ENCODE measurements at regions not wholly inside any gene's neighbourhood (a gene's known extent, or its start where the extent isn't known, plus 50 kb on each side); places are given as distances from the start of the nearest gene placed in this dataset.

DNA sequence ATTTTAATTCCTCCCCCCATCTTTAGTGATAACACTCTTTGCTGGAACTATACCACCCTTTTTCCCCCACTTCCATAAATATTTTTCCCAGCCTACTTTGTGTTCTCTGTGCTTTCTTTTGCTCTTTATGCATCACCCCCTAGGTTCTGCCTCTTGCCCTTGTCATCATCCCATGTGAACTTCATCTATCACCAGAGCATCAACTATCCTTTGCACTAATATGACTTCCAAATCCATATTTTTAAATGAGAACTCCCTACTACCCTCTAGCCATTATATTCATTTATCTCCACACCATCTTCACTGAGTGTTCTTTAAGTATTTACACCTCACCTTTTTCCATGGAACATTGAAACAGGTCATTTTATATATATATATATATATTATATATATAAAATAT lies 452.7 kb downstream of the FOXO1 start:
- no peak for TF ChIP-seq CTCF (optimal IDR thresholded peaks at IDR 0.05 in 1 of 3, IDR thresholded peaks at IDR 0.05 in 1 of 3, conservative IDR thresholded peaks at IDR 0.05 in 1 of 3; ENCODE audit: extremely low read depth in 1 of 3, insufficient read depth in 2 of 3, low read length in 3 of 3)
- no peak for TF ChIP-seq EZH2 (IDR thresholded peaks at IDR 0.05; ENCODE audit: low read length)

Measured in keratinocyte (primary cell).